ENCODE measurements at regions not wholly inside any gene's neighbourhood (a gene's known extent, or its start where the extent isn't known, plus 50 kb on each side); places are given as distances from the start of the nearest gene placed in this dataset.

- TF ChIP-seq SP1 (CRISPR knock-in tag; conservative IDR thresholded peaks at IDR 0.05): no peak
- no peak for TF ChIP-seq FOXP4 (CRISPR knock-in tag; IDR thresholded peaks at IDR 0.05)
- TF ChIP-seq, protein P1, sequence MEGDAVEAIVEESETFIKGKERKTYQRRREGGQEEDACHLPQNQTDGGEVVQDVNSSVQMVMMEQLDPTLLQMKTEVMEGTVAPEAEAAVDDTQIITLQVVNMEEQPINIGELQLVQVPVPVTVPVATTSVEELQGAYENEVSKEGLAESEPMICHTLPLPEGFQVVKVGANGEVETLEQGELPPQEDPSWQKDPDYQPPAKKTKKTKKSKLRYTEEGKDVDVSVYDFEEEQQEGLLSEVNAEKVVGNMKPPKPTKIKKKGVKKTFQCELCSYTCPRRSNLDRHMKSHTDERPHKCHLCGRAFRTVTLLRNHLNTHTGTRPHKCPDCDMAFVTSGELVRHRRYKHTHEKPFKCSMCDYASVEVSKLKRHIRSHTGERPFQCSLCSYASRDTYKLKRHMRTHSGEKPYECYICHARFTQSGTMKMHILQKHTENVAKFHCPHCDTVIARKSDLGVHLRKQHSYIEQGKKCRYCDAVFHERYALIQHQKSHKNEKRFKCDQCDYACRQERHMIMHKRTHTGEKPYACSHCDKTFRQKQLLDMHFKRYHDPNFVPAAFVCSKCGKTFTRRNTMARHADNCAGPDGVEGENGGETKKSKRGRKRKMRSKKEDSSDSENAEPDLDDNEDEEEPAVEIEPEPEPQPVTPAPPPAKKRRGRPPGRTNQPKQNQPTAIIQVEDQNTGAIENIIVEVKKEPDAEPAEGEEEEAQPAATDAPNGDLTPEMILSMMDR (IDR thresholded peaks at IDR 0.05): no peak
- TF ChIP-seq, protein P2, sequence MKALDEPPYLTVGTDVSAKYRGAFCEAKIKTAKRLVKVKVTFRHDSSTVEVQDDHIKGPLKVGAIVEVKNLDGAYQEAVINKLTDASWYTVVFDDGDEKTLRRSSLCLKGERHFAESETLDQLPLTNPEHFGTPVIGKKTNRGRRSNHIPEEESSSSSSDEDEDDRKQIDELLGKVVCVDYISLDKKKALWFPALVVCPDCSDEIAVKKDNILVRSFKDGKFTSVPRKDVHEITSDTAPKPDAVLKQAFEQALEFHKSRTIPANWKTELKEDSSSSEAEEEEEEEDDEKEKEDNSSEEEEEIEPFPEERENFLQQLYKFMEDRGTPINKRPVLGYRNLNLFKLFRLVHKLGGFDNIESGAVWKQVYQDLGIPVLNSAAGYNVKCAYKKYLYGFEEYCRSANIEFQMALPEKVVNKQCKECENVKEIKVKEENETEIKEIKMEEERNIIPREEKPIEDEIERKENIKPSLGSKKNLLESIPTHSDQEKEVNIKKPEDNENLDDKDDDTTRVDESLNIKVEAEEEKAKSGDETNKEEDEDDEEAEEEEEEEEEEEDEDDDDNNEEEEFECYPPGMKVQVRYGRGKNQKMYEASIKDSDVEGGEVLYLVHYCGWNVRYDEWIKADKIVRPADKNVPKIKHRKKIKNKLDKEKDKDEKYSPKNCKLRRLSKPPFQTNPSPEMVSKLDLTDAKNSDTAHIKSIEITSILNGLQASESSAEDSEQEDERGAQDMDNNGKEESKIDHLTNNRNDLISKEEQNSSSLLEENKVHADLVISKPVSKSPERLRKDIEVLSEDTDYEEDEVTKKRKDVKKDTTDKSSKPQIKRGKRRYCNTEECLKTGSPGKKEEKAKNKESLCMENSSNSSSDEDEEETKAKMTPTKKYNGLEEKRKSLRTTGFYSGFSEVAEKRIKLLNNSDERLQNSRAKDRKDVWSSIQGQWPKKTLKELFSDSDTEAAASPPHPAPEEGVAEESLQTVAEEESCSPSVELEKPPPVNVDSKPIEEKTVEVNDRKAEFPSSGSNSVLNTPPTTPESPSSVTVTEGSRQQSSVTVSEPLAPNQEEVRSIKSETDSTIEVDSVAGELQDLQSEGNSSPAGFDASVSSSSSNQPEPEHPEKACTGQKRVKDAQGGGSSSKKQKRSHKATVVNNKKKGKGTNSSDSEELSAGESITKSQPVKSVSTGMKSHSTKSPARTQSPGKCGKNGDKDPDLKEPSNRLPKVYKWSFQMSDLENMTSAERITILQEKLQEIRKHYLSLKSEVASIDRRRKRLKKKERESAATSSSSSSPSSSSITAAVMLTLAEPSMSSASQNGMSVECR (CRISPR knock-in tag; IDR thresholded peaks at IDR 0.05; ENCODE audit: borderline replicate concordance): no peak
These were observed 403.6 kb upstream of the PBX1 start for GRCh38 chr1:164155347-164155746.

Measured in WTC11 (cell line).